HG02970 (cell line): ENCODE measurements at regions not wholly inside any gene's neighbourhood (a gene's known extent, or its start where the extent isn't known, plus 50 kb on each side); places are given as distances from the start of the nearest gene placed in this dataset.
"Not testable (repeated sequence)": the region's sequence is repeated elsewhere in the genome, so short reads cannot be mapped to it uniquely, and the experiment has no call there.

Experiments used
- ATAC-seq: cut with Tn5 transposase; IDR thresholded peaks from one replicate; pipeline ENCODE4 v1.9.1; 2021; ENCODE audit warnings: mild to moderate bottlenecking, moderate library complexity, moderate number of reproducible peaks; ENCODE audit not compliant: unreplicated experiment, low FRiP score

DNA sequence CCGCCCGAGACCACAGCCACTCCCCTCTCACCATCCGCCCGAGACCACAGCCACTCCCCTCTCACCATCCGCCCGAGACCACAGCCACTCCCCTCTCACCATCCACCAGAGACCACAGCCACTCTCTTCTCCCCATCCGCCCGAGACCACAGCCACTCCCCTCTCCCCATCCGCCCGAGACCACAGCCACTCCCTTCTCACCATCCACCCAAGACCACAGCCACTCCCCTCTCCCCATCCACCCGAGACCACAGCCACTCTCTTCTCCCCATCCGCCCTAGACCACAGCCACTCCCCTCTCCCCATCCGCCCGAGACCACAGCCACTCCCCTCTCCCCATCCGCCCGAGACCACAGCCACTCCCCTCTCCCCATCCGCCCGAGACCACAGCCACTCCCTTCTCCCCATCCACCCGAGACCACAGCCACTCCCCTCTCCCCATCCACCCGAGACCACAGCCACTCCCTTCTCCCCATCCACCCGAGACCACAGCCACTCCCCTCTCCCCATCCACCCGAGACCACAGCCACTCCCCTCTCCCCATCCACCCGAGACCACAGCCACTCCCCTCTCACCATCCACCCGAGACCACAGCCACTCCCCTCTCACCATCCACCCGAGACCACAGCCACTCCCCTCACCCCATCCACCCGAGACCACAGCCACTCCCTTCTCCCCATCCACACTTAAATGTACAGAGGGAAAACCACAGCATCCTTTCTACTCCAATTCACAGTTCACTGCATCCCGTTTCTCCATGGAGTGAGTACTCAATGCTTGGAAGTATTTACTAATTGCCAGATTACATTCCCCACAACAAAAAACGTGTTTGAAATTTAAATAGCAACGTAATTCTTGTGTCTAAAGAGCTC is 83.5 kb upstream of the SFSWAP start:
- not testable (repeated sequence) for ATAC-seq

DNA sequence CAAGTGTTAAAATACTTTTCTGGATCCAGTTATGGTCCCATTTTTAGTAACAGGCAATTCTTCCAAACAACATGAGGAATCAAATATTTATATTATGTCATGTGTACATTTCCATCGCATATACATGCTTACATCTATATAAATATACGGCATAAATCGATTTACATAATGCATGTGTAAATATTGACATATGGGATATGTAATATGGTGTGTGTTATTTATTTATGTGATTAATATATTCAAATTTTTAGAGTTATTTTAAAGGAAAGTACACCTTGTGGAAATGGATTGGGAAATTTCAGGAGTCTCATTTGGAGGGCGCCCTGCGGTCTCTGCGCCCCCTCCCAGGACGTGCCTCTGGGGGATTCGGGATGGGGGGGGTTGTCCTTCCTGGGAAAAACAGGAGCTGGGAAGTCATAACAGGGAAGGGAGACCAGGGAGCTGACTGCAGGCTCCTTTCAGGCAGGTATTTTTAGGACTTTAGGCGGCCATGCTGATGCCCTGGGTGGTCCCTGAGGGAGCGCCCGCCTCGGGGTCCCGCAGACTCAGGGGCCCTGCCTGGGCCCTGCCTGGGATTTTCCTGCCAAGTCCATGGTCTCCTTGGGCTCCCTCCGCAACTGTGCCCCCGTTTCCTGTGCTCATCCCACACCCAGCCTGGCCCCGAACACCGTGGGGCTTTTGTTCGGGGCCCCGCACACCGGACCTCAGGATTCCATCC is 82.7 kb upstream of the SFSWAP start:
- no peak for ATAC-seq

DNA sequence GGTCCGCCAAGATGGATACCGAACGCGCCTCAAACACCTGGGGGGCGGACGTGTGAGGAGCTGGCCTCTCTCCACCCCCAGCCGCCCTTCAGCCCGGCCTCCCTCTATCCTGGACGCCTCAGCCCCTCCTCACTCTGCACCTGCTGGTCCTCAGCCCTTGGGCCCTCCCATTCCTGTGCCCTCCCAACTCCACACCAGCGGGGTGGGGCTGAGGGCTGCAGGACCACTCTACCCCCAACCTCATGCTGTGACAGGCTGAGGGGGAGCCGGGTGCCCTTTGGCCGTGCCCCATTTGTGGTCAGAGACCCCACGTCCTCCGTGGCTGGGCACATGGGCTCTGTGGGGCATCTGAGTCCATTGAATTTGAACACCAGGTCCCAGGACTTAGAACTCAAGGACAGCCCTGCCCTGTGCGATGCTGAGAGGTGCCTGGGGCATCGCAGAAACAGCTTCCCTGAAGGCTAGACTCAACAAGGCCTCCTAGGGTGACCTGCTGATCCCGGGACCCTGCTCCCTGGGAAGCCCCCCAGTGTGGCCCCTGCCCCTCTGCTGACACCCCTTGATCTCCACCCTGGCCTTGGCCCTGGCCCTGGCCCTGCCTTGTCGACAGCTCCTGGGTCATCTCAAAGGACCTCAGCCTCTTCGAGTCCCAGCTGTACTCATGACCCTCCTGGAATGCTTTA is 82.0 kb upstream of the SFSWAP start:
- no peak for ATAC-seq

DNA sequence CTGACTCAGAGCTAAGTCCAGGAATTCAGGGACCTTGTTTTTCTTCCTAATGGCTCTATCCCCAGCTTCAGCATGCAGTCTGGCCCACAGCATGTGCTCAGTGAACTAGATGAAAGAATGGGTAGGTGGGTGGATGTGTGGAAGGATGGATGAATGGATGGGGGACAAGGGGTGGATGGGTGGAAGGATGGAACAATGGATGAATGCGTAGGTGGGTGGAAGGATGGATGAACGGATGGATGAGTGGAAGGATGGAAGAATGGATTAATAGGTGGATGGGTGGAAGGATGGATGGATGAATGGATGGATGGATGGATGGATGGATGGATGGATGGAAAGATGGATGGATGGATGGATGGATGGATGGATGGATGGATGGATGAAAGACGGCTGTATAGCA is 79.7 kb upstream of the SFSWAP start:
- no peak for ATAC-seq

DNA sequence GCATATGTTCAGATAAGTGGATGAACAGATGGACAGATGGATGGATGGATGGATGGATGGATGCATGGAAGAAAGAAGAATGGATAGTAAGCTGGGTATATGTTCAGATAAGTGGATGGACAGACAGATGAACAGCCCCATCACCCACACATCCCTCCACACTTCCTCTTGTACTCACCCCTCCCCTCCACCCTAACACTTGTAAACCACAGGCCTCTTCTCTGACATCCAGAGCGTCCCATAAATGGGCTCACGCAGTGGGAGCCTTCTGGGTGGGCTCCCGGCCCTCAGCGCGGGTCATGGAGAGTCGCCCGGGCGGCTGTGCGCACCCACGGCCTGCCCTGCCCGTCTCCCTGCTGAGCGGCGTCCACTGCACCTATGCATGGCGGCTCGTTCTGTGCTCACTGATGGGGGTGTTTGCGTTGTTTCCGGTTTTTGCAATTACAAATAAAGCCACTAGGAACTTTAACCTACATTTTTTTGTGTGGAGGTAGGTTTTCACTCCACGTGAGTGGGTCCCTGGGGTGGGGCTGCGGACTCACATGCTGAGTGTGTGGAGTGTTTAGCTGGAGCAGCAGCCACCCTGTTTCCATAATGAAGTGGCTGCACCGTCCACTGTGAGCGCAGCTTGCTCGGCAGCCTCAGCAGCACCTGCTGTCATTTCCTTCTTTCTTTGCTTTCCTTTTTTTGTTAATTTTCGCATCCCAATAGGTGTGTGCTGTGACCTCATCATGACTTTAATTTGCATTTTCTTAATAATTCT is 78.8 kb upstream of the SFSWAP start:
- ATAC-seq = not testable (repeated sequence)

GRCh38 chr12:131632652-131633023 is 78.3 kb upstream of the SFSWAP start:
- ATAC-seq = not testable (repeated sequence)

GRCh38 chr12:131633610-131634009 is 77.3 kb upstream of the SFSWAP start:
- ATAC-seq = not testable (repeated sequence)

GRCh38 chr12:131634037-131634436 is 76.9 kb upstream of the SFSWAP start:
- ATAC-seq = no peak

- not testable (repeated sequence) for ATAC-seq
Measured at GRCh38 chr12:131635012-131635411, 75.9 kb upstream of the SFSWAP start.

- no peak for ATAC-seq
Measured at GRCh38 chr12:131635491-131636122, 75.3 kb upstream of the SFSWAP start.

- ATAC-seq = no peak
Measured at GRCh38 chr12:131636266-131636665, 74.6 kb upstream of the SFSWAP start.

- no peak for ATAC-seq
Measured at GRCh38 chr12:131636940-131637750, 73.7 kb upstream of the SFSWAP start.

- ATAC-seq = no peak
Measured at GRCh38 chr12:131637986-131638385, 72.9 kb upstream of the SFSWAP start.

DNA sequence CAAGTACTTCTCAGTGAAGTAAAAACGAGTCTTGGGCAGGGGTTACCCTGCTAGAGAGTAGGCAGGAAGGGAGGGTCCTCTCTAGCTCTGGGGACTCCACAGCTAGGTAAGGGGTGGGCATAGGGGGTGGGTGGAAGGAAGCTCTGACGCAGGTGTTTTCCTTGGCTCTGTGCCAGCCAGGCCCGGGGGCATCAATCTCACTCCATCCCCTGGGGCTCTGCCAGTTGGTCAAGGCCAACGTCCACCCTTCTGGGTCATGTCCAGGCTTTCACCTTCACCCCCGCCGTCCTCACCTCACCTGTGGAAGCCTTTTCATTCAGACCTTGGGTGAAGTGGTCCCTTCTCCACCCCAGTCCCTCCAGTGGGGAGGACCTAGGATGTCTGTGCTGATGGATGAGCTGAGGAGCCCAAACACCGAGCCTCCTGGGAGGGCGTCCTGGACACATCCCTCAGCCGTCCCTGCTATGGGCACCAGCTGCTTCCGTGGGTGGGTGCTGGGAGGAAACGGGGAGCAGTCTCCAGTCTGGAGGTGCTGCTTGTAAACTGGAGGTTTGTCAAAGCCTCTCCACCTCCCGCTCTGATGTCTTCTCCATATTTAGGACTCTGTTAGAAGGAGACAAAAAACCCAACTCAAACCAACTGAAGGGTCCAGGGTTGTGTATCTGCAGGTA is 71.5 kb upstream of the SFSWAP start:
- no peak for ATAC-seq

- no peak for ATAC-seq
Measured at GRCh38 chr12:131640525-131640924, 70.4 kb upstream of the SFSWAP start.

GRCh38 chr12:131641315-131641714 is 69.6 kb upstream of the SFSWAP start:
- ATAC-seq = no peak

- ATAC-seq = no peak
Measured at GRCh38 chr12:131642101-131642540, 68.8 kb upstream of the SFSWAP start.

GRCh38 chr12:131642771-131643170 is 68.1 kb upstream of the SFSWAP start:
- no peak for ATAC-seq
